Erythroblast (primary cell): ENCODE measurements at regions not wholly inside any gene's neighbourhood (a gene's known extent, or its start where the extent isn't known, plus 50 kb on each side); places are given as distances from the start of the nearest gene placed in this dataset.

Experiments used
- GATA1 ChIP-seq: IDR thresholded peaks from 2 replicates; pipeline ENCODE4 v1.6.1; 2011; ENCODE audit warnings: low read depth, mild to moderate bottlenecking, control low read depth, low read length, moderate library complexity
- POLR2A ChIP-seq: IDR thresholded peaks from 2 replicates; pipeline ENCODE4 v1.6.1; 2011; ENCODE audit warnings: mild to moderate bottlenecking, low read length

DNA sequence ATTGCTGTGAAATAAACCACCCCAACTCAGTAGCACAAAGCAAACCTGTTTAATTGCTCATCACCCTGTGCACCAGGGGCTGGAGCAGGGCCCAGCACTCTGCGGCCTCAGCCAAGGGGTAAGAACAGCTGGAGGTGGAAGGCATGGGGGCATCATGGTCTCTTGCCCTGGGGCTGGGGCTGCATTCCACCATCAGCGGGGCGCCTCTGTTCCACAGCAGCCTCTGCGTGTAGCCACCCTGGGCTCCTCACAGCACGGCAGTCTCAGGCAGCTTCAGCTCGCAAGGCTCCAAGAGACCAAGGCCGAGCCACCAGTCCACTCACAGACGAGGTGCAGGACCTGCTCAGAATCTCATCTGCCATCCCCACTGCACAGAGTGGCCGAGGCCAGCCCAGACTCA, 630.7 kb downstream of the TBC1D22A start:
- TF ChIP-seq POLR2A, result no peak
- no peak for TF ChIP-seq GATA1
